Immature natural killer cell (primary cell): ENCODE measurements at regions not wholly inside any gene's neighbourhood (a gene's known extent, or its start where the extent isn't known, plus 50 kb on each side); places are given as distances from the start of the nearest gene placed in this dataset.

Source experiments
- DNase-seq, 3 donors: peaks; one replicate each; pipeline ENCODE4 v3.0.0; 2022; ENCODE audit warnings: mixed read lengths in 1 of 3
- H3K27ac Mint-ChIP-seq, 6 donors: one replicate each; pipeline ENCODE4 v1.8.0; 2020; ENCODE audit warnings: mixed read lengths in 6 of 6, mild to moderate bottlenecking in 5 of 6, inconsistent platforms in 4 of 6, moderate library complexity in 3 of 6
- H3K27me3 Mint-ChIP-seq, 3 donors: one replicate each; pipeline ENCODE4 v1.8.0; 2020 to 2021; ENCODE audit warnings: low read depth in 3 of 3, mild to moderate bottlenecking in 3 of 3, mixed read lengths in 3 of 3, moderate library complexity in 3 of 3, inconsistent platforms in 1 of 3
- H3K36me3 Mint-ChIP-seq, 3 donors: one replicate each; pipeline ENCODE4 v1.8.0; 2020; ENCODE audit warnings: mixed read lengths in 3 of 3, inconsistent platforms in 2 of 3, mild to moderate bottlenecking in 2 of 3
- H3K4me1 Mint-ChIP-seq, 2 donors: one replicate each; pipeline ENCODE4 v1.8.0; 2020; ENCODE audit warnings: inconsistent platforms in 2 of 2, mild to moderate bottlenecking in 2 of 2, mixed read lengths in 2 of 2, moderate library complexity in 1 of 2
- H3K4me3 Mint-ChIP-seq, 5 donors: one replicate each; pipeline ENCODE4 v1.8.0; 2020; ENCODE audit warnings: mild to moderate bottlenecking in 5 of 5, mixed read lengths in 5 of 5, inconsistent platforms in 3 of 5, moderate library complexity in 3 of 5
- H3K9me3 Mint-ChIP-seq, 6 donors: one replicate each; pipeline ENCODE4 v1.8.0; 2020; ENCODE audit warnings: mild to moderate bottlenecking in 6 of 6, mixed read lengths in 6 of 6, inconsistent platforms in 4 of 6, moderate library complexity in 3 of 6

DNA sequence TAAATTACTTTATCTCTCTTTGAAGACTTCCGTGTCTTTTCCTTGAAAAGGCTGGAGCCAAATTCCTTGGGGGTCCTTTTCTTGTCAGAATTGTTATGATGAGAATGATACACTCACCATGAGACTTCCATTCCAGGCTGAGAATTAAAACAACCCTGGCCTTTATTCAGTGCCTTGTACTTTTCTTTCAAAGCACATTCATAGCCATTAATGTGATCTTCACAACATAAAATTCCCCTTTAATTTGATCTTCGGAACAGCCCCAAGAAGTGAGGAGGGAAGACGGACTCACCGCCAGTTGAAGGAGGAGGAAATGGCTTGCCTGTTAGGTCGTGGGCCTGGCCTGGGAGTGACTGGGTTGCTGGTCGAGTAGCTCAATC, 127.3 kb downstream of the DDX1 start:
- Mint-ChIP-seq H3K27me3 (peaks cover 0 to 7% (median 0%) of the 10 kb centered on the region in 3 donors), H3K36me3 (no peaks in the 10 kb centered on the region), H3K4me1 (no peaks in the 10 kb centered on the region), H3K4me3 (no peak overlapping the region), H3K27ac (no peak overlapping the region), H3K9me3 (no peaks in the 10 kb centered on the region)
- no peak for DNase-seq

- no peak overlapping the region for H3K4me3 Mint-ChIP-seq
- no peak overlapping the region for H3K27ac Mint-ChIP-seq
- DNase-seq, result no peak
- H3K27me3 Mint-ChIP-seq, result peaks cover 0 to 7% (median 0%) of the 10 kb centered on the region in 3 donors
- no peaks in the 10 kb centered on the region for H3K4me1 Mint-ChIP-seq
- no peaks in the 10 kb centered on the region for H3K36me3 Mint-ChIP-seq
- no peaks in the 10 kb centered on the region for H3K9me3 Mint-ChIP-seq
These were observed 128.1 kb downstream of the DDX1 start for GRCh38 chr2:15719566-15720313.

DNA sequence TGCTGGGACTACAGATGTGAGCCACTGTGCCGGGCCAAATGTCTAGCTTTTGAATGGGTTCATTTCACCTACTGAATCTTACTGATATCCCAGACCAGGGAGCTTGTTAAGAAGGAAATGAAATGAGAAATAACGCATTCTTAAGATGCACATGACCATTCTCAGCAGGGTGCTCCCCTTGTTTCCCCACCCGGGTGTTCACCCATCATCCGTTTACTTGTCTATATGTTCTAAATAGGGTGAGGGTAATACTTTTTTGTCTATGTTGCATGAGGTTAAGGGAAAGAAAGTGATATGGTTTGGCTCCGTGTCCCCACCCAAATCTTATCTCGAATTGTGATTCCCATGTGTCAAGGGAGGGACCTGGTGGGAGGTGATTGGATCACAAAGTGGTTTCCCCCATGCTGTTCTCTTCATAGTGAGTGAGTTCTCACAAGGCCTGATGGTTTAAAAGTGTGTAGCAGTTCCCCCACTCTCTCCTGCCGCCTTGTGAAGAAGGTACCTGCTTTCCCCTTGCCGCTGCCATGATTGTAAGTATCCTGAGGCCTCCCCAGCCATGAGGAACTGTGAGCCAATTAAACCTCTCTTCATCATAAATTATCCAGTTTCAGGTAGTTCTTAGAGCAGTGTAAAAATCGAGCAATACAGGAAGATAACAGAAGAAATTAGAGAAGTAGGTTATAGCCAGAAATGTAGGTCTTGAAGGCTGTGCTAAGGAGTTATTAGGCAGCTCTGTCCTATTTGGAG, 129.1 kb downstream of the DDX1 start:
- no peak for DNase-seq
- Mint-ChIP-seq H3K4me3 (no peak overlapping the region), H3K4me1 (no peaks in the 10 kb centered on the region), H3K9me3 (no peaks in the 10 kb centered on the region), H3K27me3 (peaks cover 0 to 2% (median 0%) of the 10 kb centered on the region in 3 donors), H3K36me3 (no peaks in the 10 kb centered on the region), H3K27ac (no peak overlapping the region)

DNA sequence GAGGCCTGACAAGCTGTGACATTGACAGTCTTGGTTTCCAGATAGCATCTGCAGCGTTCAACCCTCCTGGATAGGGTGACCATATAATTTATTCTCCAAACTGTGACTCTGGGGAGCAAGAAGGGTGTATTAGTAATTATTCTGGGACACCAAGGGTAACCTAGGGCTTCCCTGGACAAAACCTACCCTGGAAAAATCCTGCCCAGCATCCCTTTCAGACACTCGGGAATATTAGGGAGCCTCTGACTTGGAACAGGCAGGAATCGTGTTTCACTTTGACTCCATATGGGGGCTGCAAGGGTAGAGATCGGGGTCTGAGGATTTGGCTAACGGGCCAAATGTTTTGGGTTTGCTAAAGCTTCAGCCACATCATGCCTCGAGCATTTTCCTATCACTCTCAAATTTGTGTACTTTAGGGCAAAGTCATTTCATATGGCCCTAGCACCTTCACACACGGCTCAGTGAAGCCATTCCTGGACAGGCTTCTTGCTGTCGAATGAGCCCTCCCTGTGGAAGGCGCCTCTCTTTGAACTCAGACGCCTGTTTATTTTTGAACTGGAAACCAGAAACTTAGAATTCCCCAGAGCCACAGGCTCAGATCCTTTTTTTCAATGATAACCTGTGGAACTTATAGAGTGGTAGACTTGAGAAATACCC, 129.9 kb downstream of the DDX1 start:
- H3K27ac Mint-ChIP-seq, result no peak overlapping the region
- no peaks in the 10 kb centered on the region for H3K4me1 Mint-ChIP-seq
- H3K4me3 Mint-ChIP-seq, result no peak overlapping the region
- H3K27me3 Mint-ChIP-seq, result peaks cover 0 to 2% (median 0%) of the 10 kb centered on the region in 3 donors
- H3K36me3 Mint-ChIP-seq, result no peaks in the 10 kb centered on the region
- no peaks in the 10 kb centered on the region for H3K9me3 Mint-ChIP-seq
- DNase-seq, result no peak

DNA sequence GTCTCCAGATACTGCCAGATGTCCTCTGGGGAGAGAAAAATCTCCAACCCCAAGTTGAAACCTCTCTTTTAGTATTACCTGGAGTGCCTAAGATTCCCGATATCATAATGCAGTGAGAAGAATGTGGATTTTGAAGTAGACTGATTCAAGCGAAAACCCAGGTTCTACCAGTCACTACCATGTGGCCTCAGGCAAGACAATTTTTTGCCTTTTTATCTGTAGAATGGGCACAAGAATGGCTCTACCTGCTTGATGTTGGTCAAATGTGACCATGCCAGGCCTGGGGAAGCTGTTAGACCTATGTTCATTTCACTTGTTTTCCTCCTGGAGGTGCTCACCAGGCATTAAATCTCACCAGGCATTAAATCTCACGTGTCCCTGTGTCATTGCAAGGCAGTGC, 131.3 kb downstream of the DDX1 start:
- no peak overlapping the region for H3K27ac Mint-ChIP-seq
- H3K9me3 Mint-ChIP-seq, result no peaks in the 10 kb centered on the region
- no peaks in the 10 kb centered on the region for H3K36me3 Mint-ChIP-seq
- H3K4me3 Mint-ChIP-seq, result no peak overlapping the region
- no peak for DNase-seq
- H3K4me1 Mint-ChIP-seq, result no peaks in the 10 kb centered on the region
- H3K27me3 Mint-ChIP-seq, result no peaks in the 10 kb centered on the region

GRCh38 chr2:15724235-15724634, 132.6 kb downstream of the DDX1 start:
- H3K4me3 Mint-ChIP-seq, result no peak overlapping the region

DNA sequence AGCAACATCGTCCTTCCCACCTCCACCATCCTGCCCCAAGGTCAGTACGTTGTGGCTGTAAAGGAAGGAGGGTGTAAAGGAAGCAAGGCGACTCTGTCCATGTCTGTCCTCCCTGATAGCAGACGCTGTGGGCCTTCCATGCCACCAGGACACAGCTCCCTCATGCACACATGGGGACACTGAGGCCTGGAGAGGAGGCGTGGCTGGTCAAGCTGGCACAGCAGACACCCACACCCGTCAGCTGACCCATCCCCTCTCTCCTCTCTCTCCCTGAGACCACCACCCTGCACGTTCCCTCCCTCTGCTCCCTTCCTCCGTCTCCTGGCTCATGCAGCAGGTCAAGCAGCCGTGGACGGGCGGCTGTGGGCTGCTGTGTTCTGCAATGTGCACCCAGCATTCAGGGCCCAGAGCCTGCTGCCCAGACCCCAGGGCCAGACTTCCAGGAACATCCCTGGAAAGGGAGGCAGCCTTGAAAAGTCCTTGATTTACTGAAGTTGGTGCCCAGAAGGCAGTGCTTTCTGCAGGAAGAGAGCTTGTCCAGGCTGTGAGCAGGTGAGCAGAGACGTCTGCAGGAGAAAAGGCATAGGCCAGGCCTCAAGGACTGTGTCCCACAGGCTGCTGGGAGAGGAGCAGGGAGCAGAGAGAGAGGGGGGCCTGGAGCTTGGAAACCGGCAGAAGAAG, 133.6 kb downstream of the DDX1 start:
- Mint-ChIP-seq H3K27ac (no peak overlapping the region), H3K27me3 (peaks cover 0 to 1% (median 0%) of the 10 kb centered on the region in 3 donors), H3K4me3 (no peak overlapping the region), H3K4me1 (no peaks in the 10 kb centered on the region), H3K9me3 (no peaks in the 10 kb centered on the region), H3K36me3 (no peaks in the 10 kb centered on the region)
- DNase-seq, result no peak

More at GRCh38 chr2:15724235-15724634, 132.6 kb downstream of the DDX1 start:
- no peak overlapping the region for H3K27ac Mint-ChIP-seq
- no peaks in the 10 kb centered on the region for H3K36me3 Mint-ChIP-seq
- no peaks in the 10 kb centered on the region for H3K9me3 Mint-ChIP-seq
- no peaks in the 10 kb centered on the region for H3K4me1 Mint-ChIP-seq
- DNase-seq, result no peak
- H3K27me3 Mint-ChIP-seq, result peaks cover 0 to 1% (median 0%) of the 10 kb centered on the region in 3 donors

DNA sequence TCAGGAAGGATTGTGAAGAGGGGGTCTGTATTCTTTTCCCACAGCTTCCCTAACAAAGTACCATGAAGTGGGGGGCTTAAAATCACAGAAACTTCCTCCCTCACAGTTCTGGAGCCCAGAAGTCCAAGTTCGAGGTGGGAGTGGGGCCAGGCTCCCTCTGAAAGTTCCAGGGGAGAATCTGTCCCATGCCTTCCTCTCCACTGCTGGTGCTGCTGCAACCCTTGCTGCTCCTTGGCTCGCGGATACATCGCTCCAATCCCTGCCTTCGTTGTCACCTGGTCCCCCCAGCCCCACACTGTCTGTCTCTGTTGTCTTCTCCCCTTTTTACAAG, 134.1 kb downstream of the DDX1 start:
- no peak overlapping the region for H3K27ac Mint-ChIP-seq
- no peaks in the 10 kb centered on the region for H3K4me1 Mint-ChIP-seq
- DNase-seq, result no peak
- no peak overlapping the region for H3K4me3 Mint-ChIP-seq
- H3K36me3 Mint-ChIP-seq, result no peaks in the 10 kb centered on the region
- no peaks in the 10 kb centered on the region for H3K9me3 Mint-ChIP-seq
- H3K27me3 Mint-ChIP-seq, result peaks cover 0 to 1% (median 0%) of the 10 kb centered on the region in 3 donors

DNA sequence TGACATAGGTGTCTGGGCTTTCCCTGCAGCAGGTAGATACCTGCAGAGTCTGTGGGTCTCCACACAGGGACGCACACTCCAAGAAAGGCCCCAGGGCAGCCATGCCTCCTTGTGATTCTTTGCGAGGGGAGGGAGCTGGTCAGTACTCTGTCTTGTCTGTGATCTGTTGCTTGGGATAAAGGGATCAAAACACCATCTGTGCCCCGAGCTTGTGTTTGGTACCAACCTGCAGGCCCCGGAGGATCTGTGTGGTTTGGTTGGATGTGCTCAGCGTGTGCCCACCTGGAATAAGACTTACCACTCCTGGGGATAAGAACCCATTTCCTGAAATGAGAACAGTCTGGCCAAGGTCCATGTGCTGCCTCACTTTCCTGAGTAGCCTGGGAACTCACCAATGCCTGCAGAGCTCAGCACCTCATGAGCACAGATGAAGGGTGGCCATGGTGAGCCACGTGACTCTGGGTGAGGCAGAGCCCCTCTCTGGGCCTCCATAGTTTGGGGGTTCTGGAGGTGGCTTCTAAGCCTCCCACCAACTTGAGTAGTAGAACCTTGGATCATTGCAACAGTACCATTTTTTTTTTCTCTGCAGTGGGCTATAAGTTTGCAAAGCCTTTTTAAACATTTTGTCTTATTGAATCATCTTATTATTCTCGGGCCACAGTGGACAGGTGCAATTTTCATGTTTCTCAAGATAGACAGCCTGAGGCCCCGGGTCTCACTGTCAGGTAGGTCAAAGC, 134.8 kb downstream of the DDX1 start:
- H3K9me3 Mint-ChIP-seq, result no peaks in the 10 kb centered on the region
- H3K4me3 Mint-ChIP-seq, result no peak overlapping the region
- H3K36me3 Mint-ChIP-seq, result no peaks in the 10 kb centered on the region
- DNase-seq, result no peak
- H3K27me3 Mint-ChIP-seq, result peaks cover 0 to 1% (median 0%) of the 10 kb centered on the region in 3 donors
- no peaks in the 10 kb centered on the region for H3K4me1 Mint-ChIP-seq
- H3K27ac Mint-ChIP-seq, result no peak overlapping the region

- no peak overlapping the region for H3K4me3 Mint-ChIP-seq
- no peaks in the 10 kb centered on the region for H3K36me3 Mint-ChIP-seq
- H3K9me3 Mint-ChIP-seq, result no peaks in the 10 kb centered on the region
- H3K4me1 Mint-ChIP-seq, result no peaks in the 10 kb centered on the region
- H3K27me3 Mint-ChIP-seq, result peaks cover 0 to 1% (median 0%) of the 10 kb centered on the region in 3 donors
- no peak for DNase-seq
- no peak overlapping the region for H3K27ac Mint-ChIP-seq
These were observed 136.0 kb downstream of the DDX1 start for GRCh38 chr2:15727396-15728244.

- Mint-ChIP-seq H3K4me1 (no peaks in the 10 kb centered on the region), H3K27me3 (peaks cover 0 to 1% (median 0%) of the 10 kb centered on the region in 3 donors), H3K4me3 (no peak overlapping the region), H3K27ac (no peak overlapping the region), H3K36me3 (no peaks in the 10 kb centered on the region), H3K9me3 (no peaks in the 10 kb centered on the region)
- no peak for DNase-seq
These were observed 136.7 kb downstream of the DDX1 start for GRCh38 chr2:15728245-15728938.

GRCh38 chr2:15729001-15729400, 137.3 kb downstream of the DDX1 start:
- no peak overlapping the region for H3K27ac Mint-ChIP-seq

More at GRCh38 chr2:15729001-15729400, 137.3 kb downstream of the DDX1 start:
- Mint-ChIP-seq H3K9me3 (no peaks in the 10 kb centered on the region), H3K4me3 (no peak overlapping the region), H3K4me1 (no peaks in the 10 kb centered on the region), H3K27me3 (peaks cover 0 to 2% (median 1%) of the 10 kb centered on the region in 3 donors), H3K36me3 (no peaks in the 10 kb centered on the region)
- no peak for DNase-seq
